Activated CD4-positive, alpha-beta T cell treated with anti-CD3 and anti-CD28 coated beads for 24 hours (primary cell): ENCODE measurements at regions not wholly inside any gene's neighbourhood (a gene's known extent, or its start where the extent isn't known, plus 50 kb on each side); places are given as distances from the start of the nearest gene placed in this dataset.
A peak's percentile ranks its signal among the peaks of the same experiment; 100 is the strongest.
"Not testable (repeated sequence)": the region's sequence is repeated elsewhere in the genome, so short reads cannot be mapped to it uniquely, and the experiment has no call there.

Source experiments
- DNase-seq, 2 donors: peaks; one replicate each; pipeline ENCODE4 v3.0.0-alpha.2; 2020; ENCODE audit warnings: low read depth in 2 of 2

- DNase-seq = not testable (repeated sequence)
These were observed 82.7 kb upstream of the METTL9 start for GRCh38 chr16:21516705-21517040.

DNA sequence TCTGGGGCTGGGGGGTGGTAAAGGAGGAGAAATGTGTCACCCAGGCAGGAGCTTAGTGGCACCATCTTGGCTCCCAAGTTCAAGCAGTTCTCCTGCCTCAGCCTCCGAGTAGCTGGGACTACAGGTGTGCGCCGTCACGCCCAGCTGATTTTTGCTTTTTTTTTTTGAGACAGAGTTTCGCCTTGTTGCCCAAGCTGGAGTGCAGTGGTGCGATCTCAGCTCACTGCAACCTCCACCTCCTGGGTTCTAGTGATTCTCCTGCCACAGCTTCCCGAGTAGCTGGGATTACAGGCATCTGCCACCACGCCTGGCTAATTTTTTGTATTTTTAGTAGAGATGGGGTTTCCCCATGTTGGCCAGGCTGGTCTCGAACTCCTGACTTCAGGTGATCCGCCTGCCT, 82.1 kb upstream of the METTL9 start:
- DNase-seq = not testable (repeated sequence)

- peak in 1 of 2 donors; percentile 29 for DNase-seq
These were observed 79.8 kb upstream of the METTL9 start for GRCh38 chr16:21519361-21520133.

GRCh38 chr16:21520134-21521047, 79.0 kb upstream of the METTL9 start:
- peak; percentile 96 to 100 for DNase-seq

DNA sequence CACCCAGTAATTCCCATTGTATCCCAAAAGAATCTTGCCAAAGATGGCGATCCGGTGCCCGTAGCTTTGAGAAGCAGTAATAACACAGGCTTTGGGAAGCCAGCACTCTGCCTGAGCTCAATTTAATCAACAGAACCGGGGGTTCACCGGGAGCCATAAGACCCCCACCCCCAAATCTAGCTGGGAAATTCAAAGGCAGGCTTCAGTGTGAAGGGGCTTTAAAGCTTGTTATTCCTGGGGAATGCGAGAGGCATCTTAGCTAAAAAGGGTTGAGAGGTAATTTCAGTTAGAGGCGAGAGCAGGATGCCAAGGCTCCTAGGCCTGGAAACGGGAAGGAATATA, 78.4 kb upstream of the METTL9 start:
- DNase-seq = not testable (repeated sequence)

- not testable (repeated sequence) for DNase-seq
These were observed 77.8 kb upstream of the METTL9 start for GRCh38 chr16:21521390-21522143.

DNA sequence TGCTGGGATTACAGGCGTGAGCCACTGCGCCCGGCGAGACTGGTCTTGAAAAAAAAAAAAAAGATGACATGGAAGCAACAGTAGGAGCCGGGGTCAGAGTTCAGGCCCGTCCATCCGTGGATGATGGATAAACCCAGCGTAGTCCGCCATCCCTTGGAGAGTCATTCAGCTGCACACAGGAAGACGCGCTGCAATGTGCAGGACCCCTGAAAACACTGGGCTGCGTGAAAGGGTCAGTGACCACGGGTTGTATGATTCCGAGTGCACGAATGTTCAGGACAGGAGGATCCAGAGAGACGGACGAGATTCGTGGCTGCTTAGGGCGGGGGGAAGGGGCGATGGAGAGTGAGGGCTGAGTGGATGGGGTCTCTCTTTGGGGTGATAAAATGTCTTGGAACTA, 76.5 kb upstream of the METTL9 start:
- not testable (repeated sequence) for DNase-seq

DNA sequence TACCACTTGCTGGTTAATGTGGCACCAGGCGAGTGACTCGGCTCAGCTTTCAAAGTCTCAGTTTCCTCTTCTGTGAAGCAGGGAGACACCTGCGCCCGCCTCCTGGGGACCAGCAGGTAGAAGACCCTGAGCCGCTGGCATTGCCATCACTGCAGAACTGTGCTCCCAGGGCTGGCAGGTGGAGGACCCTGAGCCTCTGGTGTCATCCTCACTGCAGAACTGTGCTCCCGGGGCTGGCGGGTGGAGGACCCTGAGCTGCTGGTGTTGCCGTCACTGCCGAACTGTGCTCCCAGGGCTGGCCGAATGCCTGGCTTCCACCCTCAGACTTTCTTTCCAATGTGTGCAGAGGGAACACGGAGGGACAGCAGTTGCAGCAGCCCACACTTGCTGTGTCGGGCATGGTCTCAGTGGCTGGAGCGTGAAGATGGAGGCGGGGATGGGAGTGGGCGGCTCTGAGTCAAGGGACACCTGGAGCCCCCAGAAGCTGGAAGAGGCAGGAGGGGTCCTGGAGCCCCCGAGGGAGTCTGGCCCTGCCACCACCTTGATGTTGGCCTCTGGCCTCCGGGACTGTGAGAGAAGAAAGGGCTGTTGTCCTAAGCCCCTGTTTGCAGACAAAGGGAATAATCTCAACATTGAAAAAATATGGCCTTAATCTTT, 75.8 kb upstream of the METTL9 start:
- DNase-seq = no peak

- no peak for DNase-seq
These were observed 75.2 kb upstream of the METTL9 start for GRCh38 chr16:21524068-21524751.

- not testable (repeated sequence) for DNase-seq
These were observed 74.7 kb upstream of the METTL9 start for GRCh38 chr16:21524752-21525028.

- DNase-seq = not testable (repeated sequence)
These were observed 74.1 kb upstream of the METTL9 start for GRCh38 chr16:21525029-21525895.

- DNase-seq = not testable (repeated sequence)
These were observed 73.1 kb upstream of the METTL9 start for GRCh38 chr16:21525956-21526922.

GRCh38 chr16:21526923-21527807, 72.2 kb upstream of the METTL9 start:
- no peak for DNase-seq

DNA sequence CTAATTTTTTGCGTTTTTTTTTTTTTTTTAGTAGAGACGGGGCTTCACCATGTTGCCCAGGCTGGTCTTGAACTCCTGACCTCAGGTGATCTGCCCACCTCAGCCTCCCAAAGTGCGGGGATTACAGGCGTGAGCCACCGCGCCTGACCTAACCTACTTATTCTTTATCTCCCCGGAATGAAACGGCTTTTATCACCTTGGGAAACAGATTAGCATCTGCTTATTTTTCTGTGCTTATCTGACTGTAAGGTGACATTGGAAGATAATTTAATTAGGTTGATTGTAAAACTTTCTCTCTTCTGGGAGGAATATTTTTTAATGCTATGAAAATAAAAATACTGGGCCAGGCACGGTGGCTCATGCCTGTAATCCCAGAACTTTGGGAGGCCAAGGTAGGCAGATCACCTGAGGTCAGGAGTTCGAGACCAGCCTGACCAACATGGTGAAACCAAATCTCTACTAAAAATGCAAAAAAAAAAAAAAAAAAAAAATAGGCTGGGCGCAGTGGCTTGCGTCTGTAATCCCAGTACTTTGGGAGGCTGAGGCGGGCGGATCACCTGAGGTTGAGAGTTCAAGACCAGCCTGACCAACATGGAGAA, 70.2 kb upstream of the METTL9 start:
- DNase-seq = not testable (repeated sequence)

DNA sequence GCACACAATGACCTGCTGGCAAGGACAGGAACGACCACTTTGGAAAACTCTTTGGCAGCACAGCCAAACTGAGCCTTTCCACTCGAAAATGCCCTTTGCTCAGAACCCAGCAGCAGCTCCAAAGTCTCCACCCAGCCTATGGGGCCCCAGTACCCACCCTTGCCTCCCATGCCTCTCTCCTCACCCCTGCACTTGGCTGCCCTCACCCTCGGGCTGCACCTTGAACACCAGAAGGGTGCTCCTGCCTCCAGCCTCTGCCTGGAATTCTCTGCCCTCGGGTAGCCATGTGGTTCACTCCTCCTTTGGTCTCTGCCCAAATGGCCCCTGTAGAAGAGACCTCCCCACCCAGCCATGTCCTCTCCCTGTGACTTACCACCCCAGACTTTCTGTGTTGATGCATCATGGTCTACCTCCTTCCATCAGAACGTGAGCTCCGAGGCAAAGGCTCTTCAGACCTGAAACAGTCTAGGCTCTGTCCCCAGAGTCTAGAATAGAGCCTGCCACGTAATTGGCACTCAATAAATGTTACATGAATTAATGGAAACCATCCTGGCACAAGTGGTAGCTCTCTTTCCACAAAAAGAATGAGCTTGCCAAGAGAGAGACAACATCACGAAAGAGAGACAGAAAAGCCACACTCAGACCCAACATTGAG, 68.5 kb upstream of the METTL9 start:
- DNase-seq = not testable (repeated sequence)

GRCh38 chr16:21532996-21533395, 66.4 kb upstream of the METTL9 start:
- DNase-seq = not testable (repeated sequence)

GRCh38 chr16:21533474-21533873, 65.9 kb upstream of the METTL9 start:
- DNase-seq = not testable (repeated sequence)
